ENCODE measurements at regions not wholly inside any gene's neighbourhood (a gene's known extent, or its start where the extent isn't known, plus 50 kb on each side); places are given as distances from the start of the nearest gene placed in this dataset.
"Not testable (repeated sequence)": the region's sequence is repeated elsewhere in the genome, so short reads cannot be mapped to it uniquely, and the experiment has no call there.

GRCh38 chr5:36768450-36768849 lies 108.1 kb upstream of the NIPBL start:
- TF ChIP-seq CTCF (IDR thresholded peaks at IDR 0.05) (no peak), ZFX (IDR thresholded peaks at IDR 0.05; ENCODE audit: borderline replicate concordance) (no peak)
- H3K27ac ChIP-seq, result no peak overlapping the region

DNA sequence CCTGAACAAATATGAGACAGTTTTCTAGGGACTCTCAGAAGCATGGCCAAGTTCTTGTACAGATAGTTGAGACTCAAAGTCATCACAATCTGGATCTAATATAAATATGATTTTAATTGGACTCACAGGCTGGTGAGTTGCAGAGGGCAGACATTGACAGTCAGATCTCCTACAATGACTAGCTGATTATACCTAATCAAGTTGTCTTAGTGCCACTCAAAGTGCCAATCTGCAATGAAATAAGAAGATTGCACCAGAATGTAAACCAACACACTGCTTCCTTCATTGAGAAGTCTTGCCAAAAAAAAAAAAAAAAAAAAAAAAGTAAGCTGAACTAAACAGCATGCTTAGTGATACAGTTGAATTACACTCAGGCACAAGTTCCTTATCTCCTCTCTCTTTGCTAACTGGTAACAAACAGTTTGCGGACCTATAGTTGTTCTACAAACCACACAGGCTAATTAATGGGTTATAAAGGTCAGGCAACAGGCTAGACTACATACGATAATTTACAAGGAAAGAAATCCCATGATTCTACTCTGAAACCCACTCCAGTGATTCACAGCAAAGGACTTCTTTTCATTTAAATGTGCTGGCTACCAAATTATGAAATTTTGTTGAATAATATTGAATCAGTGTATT lies 107.3 kb upstream of the NIPBL start:
- H3K27ac ChIP-seq, result no peak overlapping the region
- TF ChIP-seq ZFX (IDR thresholded peaks at IDR 0.05; ENCODE audit: borderline replicate concordance) (no peak), CTCF (IDR thresholded peaks at IDR 0.05) (no peak)

GRCh38 chr5:36770125-36770524 lies 106.4 kb upstream of the NIPBL start:
- H3K27ac ChIP-seq, result no peak overlapping the region
- TF ChIP-seq CTCF (IDR thresholded peaks at IDR 0.05), result no peak
- no peak for TF ChIP-seq ZFX (IDR thresholded peaks at IDR 0.05; ENCODE audit: borderline replicate concordance)

DNA sequence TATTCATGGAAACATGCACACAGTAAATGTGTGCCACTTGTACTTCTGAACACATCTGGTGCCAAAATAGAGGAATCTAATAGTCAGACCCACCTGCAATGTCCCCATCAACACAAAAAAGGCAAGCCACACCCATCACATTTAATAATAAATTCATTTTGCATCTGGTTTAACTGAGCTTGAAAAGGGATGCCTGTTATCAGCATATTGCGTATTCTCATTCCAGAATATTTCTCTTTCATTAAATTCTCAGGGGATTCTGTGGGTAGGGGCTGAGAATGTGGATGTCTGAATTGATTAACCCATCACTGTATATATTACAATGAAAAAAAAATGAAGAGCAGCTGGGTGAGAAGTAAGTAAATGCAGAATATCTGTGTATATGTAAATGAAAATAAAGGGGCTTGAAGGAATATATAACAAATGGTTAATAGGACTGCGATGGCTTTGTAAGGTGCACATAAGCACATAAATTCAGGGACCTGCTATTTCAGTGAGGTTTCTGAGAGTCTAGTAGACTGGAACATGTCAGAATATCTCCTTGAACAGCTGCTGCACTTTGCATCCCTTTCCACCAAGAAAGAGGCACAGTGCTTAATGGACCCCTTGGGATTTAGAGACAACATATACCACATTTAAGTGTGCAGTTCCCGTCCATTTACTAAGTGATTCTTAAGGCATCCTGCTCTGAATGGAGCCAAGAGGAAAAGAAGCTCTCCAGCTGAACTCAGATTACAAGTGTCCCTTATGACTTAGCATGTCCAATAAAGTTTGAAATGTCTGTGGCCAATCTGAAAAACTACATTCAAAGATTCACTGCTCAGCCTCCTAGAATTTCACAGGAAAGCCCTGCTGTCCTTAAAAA lies 104.1 kb upstream of the NIPBL start:
- H3K27ac ChIP-seq, result no peak overlapping the region
- TF ChIP-seq ZFX (IDR thresholded peaks at IDR 0.05; ENCODE audit: borderline replicate concordance) (no peak), CTCF (IDR thresholded peaks at IDR 0.05) (no peak)

GRCh38 chr5:36777105-36777757 lies 99.3 kb upstream of the NIPBL start:
- TF ChIP-seq ZFX (IDR thresholded peaks at IDR 0.05; ENCODE audit: borderline replicate concordance), result no peak
- TF ChIP-seq CTCF (IDR thresholded peaks at IDR 0.05), result peak; percentile 38; the same call in 1 of the 2 replicates
- no peak overlapping the region for H3K27ac ChIP-seq

GRCh38 chr5:36778336-36778735 lies 98.2 kb upstream of the NIPBL start:
- TF ChIP-seq ZFX (IDR thresholded peaks at IDR 0.05; ENCODE audit: borderline replicate concordance) (no peak), CTCF (IDR thresholded peaks at IDR 0.05) (no peak)
- H3K27ac ChIP-seq, result no peak overlapping the region

- H3K27ac ChIP-seq, result not testable (repeated sequence)
Measured at GRCh38 chr5:36782612-36783011, 94.0 kb upstream of the NIPBL start.
